ENCODE measurements at regions not wholly inside any gene's neighbourhood (a gene's known extent, or its start where the extent isn't known, plus 50 kb on each side); places are given as distances from the start of the nearest gene placed in this dataset.
"Not testable (repeated sequence)": the region's sequence is repeated elsewhere in the genome, so short reads cannot be mapped to it uniquely, and the experiment has no call there.

GRCh38 chr2:15753811-15754702 is 162.4 kb downstream of the DDX1 start:
- no peak for DNase-seq

DNA sequence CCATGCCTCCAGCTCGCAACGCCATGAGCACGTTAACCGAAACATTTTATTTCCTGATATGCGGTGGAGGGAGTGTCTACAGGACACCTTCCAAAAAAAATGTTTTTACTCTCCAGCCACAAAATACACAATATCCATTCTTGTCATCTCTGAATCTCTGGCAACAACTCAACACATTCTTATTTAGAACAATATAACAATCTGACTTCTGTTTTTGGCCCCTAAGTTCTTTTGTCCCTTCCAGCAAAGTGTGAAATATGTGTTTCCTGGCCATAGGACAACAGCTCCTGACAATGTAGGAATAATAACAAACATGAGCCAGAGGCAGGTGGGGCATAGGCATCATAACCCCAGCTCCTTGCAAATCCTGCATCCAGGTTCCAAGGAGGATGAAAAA is 163.0 kb downstream of the DDX1 start:
- DNase-seq = no peak

GRCh38 chr2:15755528-15755927 is 163.9 kb downstream of the DDX1 start:
- DNase-seq = no peak

GRCh38 chr2:15756011-15756550 is 164.4 kb downstream of the DDX1 start:
- no peak for DNase-seq

DNA sequence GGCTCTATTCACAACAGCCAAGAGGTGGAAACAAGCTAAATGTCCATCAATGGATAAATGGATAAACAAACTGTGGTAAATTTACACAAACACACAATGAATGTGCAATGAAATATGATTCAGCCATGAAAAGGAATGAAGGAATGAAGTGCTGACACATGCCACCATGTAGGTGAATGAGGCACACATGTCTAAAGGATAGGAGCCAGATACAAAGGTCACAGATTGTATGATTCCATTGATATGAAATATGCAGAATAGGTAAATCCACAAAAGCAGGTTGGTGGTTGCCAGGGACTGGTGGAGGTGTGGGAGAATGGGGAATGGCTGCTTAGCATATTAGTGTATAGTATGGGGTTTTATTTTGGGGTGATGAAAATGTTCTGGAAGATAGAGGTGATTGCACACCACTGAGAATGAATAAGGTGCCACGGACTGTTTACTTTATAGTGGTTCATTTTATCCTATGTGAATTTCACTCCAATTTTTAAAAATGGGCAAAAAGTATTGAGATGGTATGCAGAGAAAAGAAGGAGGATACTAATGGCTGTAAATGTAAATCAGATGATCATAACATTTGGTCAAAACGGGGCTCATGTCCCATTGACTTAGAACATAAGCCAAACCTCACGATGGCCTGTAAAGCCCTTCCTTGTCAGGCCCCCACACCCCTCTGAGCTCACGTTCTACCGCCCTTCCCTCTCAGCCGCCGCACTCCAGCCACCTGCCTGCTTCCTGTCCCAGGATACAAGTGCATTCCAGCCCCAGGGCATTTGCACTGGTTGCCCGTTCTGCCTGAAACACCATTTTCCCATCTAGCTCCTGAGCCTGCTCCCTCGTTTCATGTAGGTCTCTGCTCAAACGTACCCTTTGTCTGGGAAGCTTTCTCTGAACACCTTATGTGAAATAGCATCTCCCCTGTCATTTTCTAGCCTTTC is 165.5 kb downstream of the DDX1 start:
- DNase-seq = no peak

DNA sequence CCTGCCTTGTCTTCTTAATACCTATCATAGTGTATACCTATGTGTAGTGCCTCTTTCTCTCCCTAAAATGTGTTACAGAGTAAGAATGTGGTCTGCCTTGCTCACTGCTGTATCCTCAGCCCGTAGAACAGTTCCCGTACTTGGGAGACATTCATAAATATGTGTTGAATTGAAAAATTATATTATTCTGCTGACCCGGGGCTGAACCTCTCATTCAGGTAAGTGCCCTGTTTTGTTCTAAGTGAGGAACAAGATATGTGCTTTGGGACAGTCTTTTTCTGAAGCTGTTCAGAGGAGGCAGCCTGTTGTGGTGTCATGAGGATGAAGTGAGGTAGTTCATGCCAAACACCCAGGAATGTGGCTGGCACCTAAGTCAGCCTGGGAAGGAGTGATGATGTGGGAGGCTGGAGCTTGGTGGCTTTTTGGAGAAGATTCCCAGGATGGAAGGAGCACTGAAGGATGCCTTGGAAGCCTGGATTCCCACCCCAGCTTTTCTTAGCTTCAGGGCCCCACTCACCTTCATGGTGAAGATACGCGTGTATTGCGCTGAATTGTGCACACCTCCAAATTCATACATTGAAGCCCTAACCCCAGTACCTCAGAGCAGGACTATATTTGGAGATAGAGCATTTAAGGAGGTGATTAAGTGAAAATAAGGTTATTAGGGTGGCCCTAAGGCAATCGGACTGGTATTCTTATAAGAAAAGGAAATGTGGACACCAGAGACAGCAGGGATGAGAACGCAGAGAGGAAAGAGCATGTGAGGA is 166.3 kb downstream of the DDX1 start:
- DNase-seq = no peak

- no peak for DNase-seq
These were observed 167.2 kb downstream of the DDX1 start for GRCh38 chr2:15758848-15759247.

DNA sequence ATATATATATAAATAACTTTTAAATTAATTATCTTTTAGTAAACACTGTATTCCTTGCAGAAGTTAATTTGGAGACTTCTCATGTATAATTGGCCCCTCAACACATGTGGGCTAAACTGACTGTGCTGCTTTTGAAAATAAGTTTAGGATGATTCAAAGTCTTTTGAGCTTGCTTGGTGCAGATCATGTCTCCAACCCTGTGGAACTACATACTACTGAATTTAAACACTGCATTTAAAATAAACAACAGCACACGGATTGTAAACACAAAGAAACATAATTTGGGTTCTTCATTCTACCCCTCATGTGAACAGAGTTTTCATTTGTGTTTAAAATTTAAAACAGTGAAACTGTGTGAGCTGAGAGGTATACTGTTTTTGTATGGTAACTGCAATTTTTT is 167.7 kb downstream of the DDX1 start:
- DNase-seq = no peak

DNA sequence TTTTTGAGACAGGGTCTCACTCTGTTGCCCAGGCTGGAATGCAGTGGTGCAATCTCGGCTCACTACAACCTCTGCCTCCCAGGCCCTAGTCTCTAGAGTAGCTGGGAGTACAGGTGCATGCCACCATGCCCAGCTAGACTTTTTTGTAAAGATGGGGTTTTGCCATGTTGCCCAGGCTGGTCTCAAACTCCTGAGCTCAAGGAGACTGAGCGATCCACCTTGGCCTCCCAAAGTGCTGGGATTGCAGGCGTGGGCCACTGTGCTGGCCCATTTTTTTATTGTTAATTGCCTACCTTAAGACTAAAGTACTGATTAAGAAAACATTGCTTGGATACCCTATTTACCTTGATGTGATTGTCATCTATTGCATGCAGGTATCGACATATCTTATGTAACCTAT is 168.1 kb downstream of the DDX1 start:
- not testable (repeated sequence) for DNase-seq

- no peak for DNase-seq
These were observed 168.7 kb downstream of the DDX1 start for GRCh38 chr2:15760232-15760910.

- no peak for DNase-seq
These were observed 169.4 kb downstream of the DDX1 start for GRCh38 chr2:15761056-15761455.

DNA sequence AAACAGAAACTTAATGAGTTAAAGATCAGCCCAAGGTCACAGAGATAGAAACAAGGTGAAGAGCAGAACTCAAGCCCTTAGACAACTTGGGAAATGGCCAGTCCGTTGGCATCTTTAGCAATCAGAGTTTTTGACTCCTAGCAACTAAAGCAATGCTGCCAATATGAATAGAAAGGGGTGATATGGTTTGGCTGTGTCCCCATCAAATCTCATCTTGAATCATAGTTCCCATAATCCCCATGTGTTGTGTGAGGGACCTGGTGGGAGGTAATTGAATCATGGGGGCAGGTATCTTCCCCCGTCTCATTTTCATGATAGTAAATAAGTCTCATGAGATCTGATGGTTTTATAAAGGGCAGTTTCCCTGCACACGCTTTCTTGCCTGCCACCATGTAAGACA is 170.2 kb downstream of the DDX1 start:
- DNase-seq = no peak

GRCh38 chr2:15762449-15762848 is 170.8 kb downstream of the DDX1 start:
- DNase-seq = no peak

DNA sequence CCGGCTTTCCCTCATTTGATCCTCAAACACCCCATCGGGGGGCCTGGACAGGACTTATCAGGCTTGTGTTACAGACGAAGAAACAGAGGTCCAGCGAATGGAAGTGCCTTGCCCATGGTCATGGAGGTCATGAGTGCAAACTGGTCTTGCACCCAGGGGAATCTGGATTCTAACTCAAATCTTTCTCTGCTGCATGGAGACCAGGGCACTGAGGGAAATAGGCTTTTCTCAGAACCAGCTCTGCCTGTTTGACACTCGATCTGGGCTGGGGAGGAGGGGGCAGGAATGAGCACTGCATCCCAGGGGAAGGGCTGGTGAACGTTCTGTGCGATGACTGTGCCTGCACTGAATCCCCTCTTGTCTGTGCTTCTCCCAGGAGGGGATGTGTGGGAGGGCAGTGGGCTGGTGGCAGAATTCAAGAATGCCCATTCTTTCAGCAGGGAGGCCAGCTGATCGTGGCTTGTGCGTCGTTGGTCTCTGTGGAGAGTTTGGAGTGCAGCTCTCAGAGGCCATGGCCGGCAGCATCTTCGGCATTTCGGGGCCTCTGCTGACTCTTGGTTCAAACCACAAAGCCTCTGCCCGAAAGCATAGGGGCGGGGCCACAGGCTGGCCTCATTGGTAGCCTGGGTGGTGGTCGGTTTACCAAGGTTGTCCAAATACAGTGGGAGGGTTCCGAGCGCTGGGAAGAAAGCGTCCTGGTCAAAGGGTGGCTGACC is 171.6 kb downstream of the DDX1 start:
- no peak for DNase-seq

DNA sequence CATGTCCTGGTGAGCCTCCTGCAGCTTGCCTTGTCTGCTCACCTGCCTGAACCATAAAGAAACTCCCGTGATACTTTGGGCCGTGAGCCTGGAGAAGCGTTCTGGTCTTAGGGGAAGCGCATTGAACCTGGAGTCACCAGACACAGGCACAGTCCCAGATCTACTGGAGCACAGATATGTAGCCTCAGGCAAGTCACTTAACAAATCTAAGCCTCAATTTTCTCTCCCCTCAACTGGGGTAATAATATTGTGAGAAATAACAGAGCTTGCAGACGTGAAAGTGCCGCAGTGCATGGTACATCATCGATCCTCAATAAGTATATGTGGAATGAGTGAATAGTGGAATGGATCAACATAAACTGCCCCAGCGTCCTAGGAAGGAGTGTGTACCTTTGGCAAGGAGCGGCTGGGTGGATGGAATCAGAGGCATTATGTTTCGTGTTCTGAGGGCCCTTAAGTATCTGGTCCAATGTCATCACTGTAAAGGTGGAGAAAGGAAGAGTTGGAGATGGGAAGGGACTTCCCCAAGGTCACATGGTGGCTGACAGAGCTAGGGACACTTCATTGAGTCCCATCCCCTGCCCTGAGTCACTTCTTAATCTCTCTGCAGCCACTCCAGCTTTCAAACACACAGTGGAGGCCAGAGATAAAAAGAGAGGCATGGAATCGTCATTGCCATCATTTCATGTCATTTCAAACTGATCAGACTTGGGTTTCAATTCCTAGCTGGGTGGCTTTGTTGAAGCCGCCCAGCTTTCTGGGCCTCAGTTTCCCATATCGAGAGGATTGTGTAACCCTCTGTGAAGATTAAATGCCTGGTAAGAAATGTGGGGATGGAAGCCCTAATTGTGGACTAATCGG is 172.4 kb downstream of the DDX1 start:
- no peak for DNase-seq

DNA sequence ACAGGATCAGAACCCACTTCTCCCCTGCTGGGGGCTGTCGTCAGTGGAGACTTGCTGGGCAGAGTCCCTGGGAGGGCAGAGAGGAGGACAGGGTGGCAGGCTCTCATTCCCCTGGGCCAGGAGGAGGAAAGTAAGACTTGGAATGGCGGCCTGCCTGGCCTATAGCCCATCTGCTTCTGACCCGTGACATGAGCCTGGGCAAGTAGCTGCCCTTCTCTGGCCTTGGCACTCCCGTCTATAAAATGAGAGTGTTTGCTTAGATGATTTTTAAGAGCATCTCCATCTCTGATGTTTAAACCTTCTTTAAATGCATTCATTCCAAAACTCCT is 173.0 kb downstream of the DDX1 start:
- DNase-seq = no peak

DNA sequence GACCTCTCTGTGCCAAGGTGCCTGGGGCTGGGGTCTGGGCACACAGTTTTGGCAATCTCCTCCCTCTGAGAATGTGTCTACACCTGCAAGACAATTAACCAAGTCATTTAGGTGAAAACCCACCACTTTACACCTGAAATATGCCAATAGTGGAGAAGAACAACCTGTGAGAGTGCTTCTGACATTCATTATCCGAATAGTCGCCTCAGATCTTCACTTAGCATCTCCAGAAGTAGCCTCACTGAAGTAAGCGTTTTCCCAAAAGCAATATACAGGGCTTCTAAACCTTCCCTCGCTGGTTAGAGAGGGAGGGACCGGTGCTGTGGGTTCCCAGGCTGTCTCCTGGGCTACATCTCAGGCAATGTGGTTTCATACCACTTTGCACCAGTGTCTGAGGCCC is 173.5 kb downstream of the DDX1 start:
- no peak for DNase-seq

- no peak for DNase-seq
These were observed 174.1 kb downstream of the DDX1 start for GRCh38 chr2:15765686-15766302.

GRCh38 chr2:15766303-15766861 is 174.0 kb upstream of the MYCN start:
- no peak for DNase-seq

Measured in stimulated activated CD4-positive, alpha-beta T cell treated with anti-CD3 and anti-CD28 coated beads, Interleukin-2, amount 100 ng/mL, for 24 hours (primary cell).